ENCODE measurements at regions not wholly inside any gene's neighbourhood (a gene's known extent, or its start where the extent isn't known, plus 50 kb on each side); places are given as distances from the start of the nearest gene placed in this dataset.
"Not testable (repeated sequence)": the region's sequence is repeated elsewhere in the genome, so short reads cannot be mapped to it uniquely, and the experiment has no call there.

- CTCF ChIA-PET = no interaction called here
- Mint-ChIP-seq H3K27ac (no peak overlapping the region), H3K9me3 (ENCODE audit: low read depth) (peaks cover 4% of the 10 kb centered on the region), H3K27me3 (no peaks in the 10 kb centered on the region), H3K36me3 (no peaks in the 10 kb centered on the region), H3K4me1 (no peaks in the 10 kb centered on the region), H3K4me3 (no peak overlapping the region)
- ATAC-seq (no peak), DNase-seq (no peak)
Observed at GRCh38 chr16:64364016-64364415, 757.8 kb downstream of the CDH11 start.

DNA sequence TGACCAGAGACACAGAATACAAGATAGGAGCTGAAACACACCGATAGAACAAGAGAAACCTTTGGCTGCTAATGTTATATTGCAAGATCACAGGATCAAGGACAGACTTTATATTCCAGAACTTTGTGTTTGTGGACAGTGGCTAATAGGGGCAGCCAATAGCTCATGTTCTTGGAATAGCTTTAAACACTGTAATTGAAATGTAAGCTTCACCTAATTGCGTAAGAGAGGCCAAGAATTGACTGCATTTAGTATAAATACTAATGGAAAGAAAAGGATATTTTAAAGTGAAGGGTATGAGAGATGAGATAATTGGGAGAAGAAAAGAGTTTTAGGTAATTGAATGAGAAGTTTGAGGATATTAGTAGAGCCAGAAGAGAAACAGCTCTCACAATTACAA, 758.8 kb downstream of the CDH11 start:
- no peaks in the 10 kb centered on the region for H3K36me3 Mint-ChIP-seq
- H3K27me3 Mint-ChIP-seq = no peaks in the 10 kb centered on the region
- peaks cover 4% of the 10 kb centered on the region for H3K9me3 Mint-ChIP-seq (ENCODE audit: low read depth)
- H3K4me3 Mint-ChIP-seq = no peak overlapping the region
- DNase-seq (no peak), ATAC-seq (no peak)
- CTCF ChIA-PET = no interaction called here
- no peaks in the 10 kb centered on the region for H3K4me1 Mint-ChIP-seq
- H3K27ac Mint-ChIP-seq = no peak overlapping the region

GRCh38 chr16:64362193-64362592, 759.7 kb downstream of the CDH11 start:
- no peak for DNase-seq
- Mint-ChIP-seq H3K36me3 (no peaks in the 10 kb centered on the region), H3K4me3 (no peak overlapping the region), H3K27me3 (no peaks in the 10 kb centered on the region), H3K9me3 (ENCODE audit: low read depth) (peaks cover 4% of the 10 kb centered on the region), H3K4me1 (no peaks in the 10 kb centered on the region), H3K27ac (no peak overlapping the region)
- ATAC-seq = no peak
- CTCF ChIA-PET = no interaction called here

DNA sequence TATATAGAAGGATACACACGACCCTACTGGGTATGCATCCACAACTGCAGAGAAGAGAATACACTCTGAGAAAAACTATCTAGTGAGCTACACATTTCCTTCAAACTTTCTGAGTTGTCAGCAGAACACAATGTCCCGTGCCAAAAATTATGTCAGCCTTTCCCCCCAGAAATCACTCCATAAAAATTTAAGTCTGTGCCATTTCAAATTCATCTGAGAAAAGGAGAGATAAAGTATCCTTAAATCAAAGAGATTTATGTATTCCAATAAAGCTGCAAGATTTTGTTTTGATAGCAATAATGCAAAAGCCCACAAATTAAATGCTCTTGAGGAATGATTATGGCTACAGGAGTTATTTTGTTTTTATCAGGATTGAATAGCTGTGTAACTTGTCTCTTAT, 760.1 kb downstream of the CDH11 start:
- no peaks in the 10 kb centered on the region for H3K27me3 Mint-ChIP-seq
- DNase-seq (no peak), ATAC-seq (no peak)
- H3K4me3 Mint-ChIP-seq = no peak overlapping the region
- H3K36me3 Mint-ChIP-seq = no peaks in the 10 kb centered on the region
- no peaks in the 10 kb centered on the region for H3K4me1 Mint-ChIP-seq
- H3K9me3 Mint-ChIP-seq (ENCODE audit: low read depth) = peaks cover 4% of the 10 kb centered on the region
- CTCF ChIA-PET = no interaction called here
- H3K27ac Mint-ChIP-seq = no peak overlapping the region

- Mint-ChIP-seq H3K36me3 (no peaks in the 10 kb centered on the region), H3K9me3 (ENCODE audit: low read depth) (peaks cover 4% of the 10 kb centered on the region), H3K4me3 (no peak overlapping the region), H3K27me3 (no peaks in the 10 kb centered on the region), H3K4me1 (no peaks in the 10 kb centered on the region), H3K27ac (no peak overlapping the region)
- CTCF ChIA-PET = no interaction called here
- DNase-seq (no peak), ATAC-seq (no peak)
Observed at GRCh38 chr16:64358291-64358690, 763.6 kb downstream of the CDH11 start.

GRCh38 chr16:64356267-64356666, 765.6 kb downstream of the CDH11 start:
- ATAC-seq (no peak), DNase-seq (no peak)
- Mint-ChIP-seq H3K9me3 (ENCODE audit: low read depth) (peaks cover 7% of the 10 kb centered on the region), H3K27ac (no peak overlapping the region), H3K27me3 (no peaks in the 10 kb centered on the region), H3K4me3 (no peak overlapping the region), H3K36me3 (no peaks in the 10 kb centered on the region), H3K4me1 (no peaks in the 10 kb centered on the region)
- CTCF ChIA-PET = no interaction called here

DNA sequence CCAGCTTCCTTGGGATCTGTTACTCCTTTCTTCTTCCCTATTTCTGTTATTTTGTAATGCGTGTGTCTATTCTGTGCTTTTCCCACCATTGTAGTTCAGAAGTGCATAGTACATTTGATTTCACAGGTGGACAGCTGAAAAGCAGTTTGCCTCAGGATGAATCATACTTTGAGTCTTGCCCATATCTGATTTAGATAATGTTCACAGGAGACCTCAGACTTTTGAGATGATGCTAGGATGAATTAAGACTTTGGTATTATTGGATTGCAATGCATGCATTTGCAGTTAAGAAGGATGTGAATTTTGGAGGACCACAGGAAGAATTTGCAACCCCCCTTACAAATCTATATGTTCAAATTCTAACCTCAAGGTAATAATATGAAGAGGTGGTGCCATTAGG, 769.6 kb downstream of the CDH11 start:
- H3K9me3 Mint-ChIP-seq (ENCODE audit: low read depth) = peaks cover 11% of the 10 kb centered on the region
- no peak for ATAC-seq
- H3K4me1 Mint-ChIP-seq = no peaks in the 10 kb centered on the region
- CTCF ChIA-PET = no interaction called here
- no peak overlapping the region for H3K27ac Mint-ChIP-seq
- no peak for DNase-seq
- no peaks in the 10 kb centered on the region for H3K27me3 Mint-ChIP-seq
- H3K36me3 Mint-ChIP-seq = no peaks in the 10 kb centered on the region
- no peak overlapping the region for H3K4me3 Mint-ChIP-seq

DNA sequence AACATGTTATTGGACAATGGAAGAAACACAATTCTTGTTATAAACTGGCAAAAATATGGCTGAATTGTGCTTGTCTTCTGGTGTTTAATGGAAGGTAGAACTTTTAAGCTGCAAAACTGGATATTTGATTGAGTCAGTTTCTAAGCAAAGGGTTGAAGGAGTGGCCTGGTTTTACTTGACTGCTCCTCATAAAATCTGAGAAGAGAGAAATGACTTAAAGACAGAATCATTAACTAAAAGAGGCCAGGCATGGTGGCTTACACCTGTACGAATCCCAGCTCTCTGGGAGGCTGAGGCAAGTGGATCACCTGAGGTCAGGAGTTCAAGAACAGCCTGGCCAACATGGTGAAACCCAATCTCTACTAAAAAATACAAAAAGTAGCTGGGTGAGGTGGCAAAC, 770.7 kb downstream of the CDH11 start:
- no peak for ATAC-seq
- no peaks in the 10 kb centered on the region for H3K4me1 Mint-ChIP-seq

GRCh38 chr16:64346080-64346479, 775.8 kb downstream of the CDH11 start:
- Mint-ChIP-seq H3K27me3 (no peaks in the 10 kb centered on the region), H3K27ac (no peak overlapping the region), H3K9me3 (ENCODE audit: low read depth) (peaks cover 11% of the 10 kb centered on the region), H3K4me3 (no peak overlapping the region), H3K4me1 (no peaks in the 10 kb centered on the region), H3K36me3 (no peaks in the 10 kb centered on the region)
- DNase-seq (no peak), ATAC-seq (no peak)
- CTCF ChIA-PET = no interaction called here

More for the DNA sequence above, 770.7 kb downstream of the CDH11 start:
- Mint-ChIP-seq H3K9me3 (ENCODE audit: low read depth) (peaks cover 9% of the 10 kb centered on the region), H3K27me3 (no peaks in the 10 kb centered on the region), H3K36me3 (no peaks in the 10 kb centered on the region), H3K4me3 (no peak overlapping the region), H3K27ac (no peak overlapping the region)
- CTCF ChIA-PET = no interaction called here
- DNase-seq = no peak

DNA sequence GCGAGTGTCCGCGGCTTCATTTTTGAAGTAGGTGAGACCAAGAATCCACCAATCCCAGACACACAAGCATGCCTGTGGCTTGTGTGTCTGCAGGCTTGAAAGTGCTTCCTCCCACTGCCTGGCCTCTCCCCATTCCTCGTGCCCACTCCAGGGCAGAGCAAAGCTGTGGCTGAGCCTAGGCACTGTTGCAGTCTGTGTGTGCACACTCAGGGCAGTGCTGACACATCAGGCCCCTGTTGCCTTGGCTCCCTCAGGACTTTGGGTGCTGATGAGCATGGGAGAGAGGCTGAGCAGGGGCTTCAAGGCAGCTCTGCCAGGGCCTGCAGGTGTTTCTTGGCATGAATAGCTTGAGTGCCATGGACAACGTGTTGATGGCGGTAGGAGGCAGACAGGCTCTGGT, 776.7 kb downstream of the CDH11 start:
- DNase-seq (no peak), ATAC-seq (no peak)
- H3K4me3 Mint-ChIP-seq = no peak overlapping the region

DNA sequence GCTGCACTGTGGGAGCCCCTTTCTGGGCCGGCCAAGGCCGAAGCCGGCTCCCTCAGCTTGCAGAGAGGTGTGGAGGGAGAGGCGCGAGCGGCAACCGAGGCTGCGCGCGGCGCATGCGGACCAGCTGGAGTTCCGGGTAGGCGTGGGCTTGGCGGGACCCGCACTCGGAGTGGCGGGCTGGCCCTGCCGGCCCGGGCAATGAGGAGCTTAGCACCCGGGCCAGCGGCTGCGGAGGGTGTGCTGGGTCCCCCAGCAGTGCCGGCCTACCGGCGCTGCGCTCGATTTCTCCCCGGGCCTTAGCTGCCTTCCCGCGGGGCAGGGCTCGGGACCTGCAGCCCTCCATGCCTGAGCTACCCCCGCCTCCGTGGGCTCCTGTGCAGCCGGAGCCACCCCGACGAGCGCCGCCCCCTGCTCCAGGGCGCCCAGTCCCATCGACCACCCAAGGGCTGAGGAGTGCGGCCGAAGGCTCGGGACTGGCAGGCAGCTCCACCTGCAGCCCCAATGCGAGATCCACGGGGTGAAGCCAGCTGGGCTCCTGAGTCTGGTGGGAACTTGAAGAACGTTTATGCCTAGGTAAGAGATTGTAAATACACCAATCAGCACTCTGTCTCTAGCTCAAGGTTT, 777.9 kb downstream of the CDH11 start:
- DNase-seq, H3K4me3 Mint-ChIP-seq, CTCF ChIA-PET, H3K27me3 Mint-ChIP-seq, ATAC-seq, H3K4me1 Mint-ChIP-seq, H3K36me3 Mint-ChIP-seq, H3K27ac Mint-ChIP-seq: not testable (repeated sequence)
- peaks cover 12% of the 10 kb centered on the region for H3K9me3 Mint-ChIP-seq (ENCODE audit: low read depth)

More for the DNA sequence above, 776.7 kb downstream of the CDH11 start:
- Mint-ChIP-seq H3K36me3 (no peaks in the 10 kb centered on the region), H3K27ac (no peak overlapping the region), H3K4me1 (no peaks in the 10 kb centered on the region), H3K9me3 (ENCODE audit: low read depth) (peaks cover 11% of the 10 kb centered on the region), H3K27me3 (no peaks in the 10 kb centered on the region)
- CTCF ChIA-PET = no interaction called here

DNA sequence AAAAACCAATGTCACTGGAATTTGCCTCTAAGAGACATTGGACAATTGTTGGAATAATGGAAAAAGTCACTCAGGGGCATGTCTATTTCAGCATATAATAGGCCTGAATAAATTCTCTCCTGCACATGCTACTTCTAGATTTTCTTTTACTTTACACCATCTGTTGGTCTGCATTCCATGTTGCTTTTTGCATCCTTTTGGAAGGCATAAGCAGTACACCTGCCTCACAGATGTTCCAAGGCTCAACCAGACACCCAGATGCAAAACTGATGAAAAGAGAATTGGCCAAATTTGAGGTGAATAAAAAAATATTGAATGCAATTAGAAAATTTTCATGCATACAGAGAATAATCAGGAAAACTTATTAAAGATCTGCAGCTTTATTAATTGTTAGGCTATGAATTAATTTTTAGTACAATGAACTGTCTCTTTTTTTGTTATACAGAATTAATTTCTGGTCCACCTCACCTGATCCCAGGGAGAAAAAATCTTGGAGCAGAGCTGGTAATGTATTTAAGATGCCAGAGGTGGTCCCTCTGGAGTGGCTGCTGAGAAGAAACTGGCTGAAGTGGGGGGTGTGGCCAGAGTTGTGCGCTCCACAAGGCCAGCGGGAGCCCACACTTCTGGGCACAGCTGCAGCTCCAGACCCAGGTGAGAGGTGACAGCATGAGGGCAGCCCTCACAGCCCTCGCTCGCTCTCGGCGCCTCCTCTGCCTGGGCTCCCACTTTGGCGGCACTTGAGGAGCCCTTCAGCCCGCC, 778.6 kb downstream of the CDH11 start:
- no peaks in the 10 kb centered on the region for H3K27me3 Mint-ChIP-seq
- no peak overlapping the region for H3K4me3 Mint-ChIP-seq

GRCh38 chr16:64341336-64341735, 780.5 kb downstream of the CDH11 start:
- H3K4me3 Mint-ChIP-seq, H3K4me1 Mint-ChIP-seq, CTCF ChIA-PET, DNase-seq, ATAC-seq, H3K36me3 Mint-ChIP-seq, H3K27ac Mint-ChIP-seq, H3K27me3 Mint-ChIP-seq: not testable (repeated sequence)
- peaks cover 15% of the 10 kb centered on the region for H3K9me3 Mint-ChIP-seq (ENCODE audit: low read depth)

More for the DNA sequence above, 778.6 kb downstream of the CDH11 start:
- no peaks in the 10 kb centered on the region for H3K4me1 Mint-ChIP-seq
- no peak for ATAC-seq
- H3K36me3 Mint-ChIP-seq = no peaks in the 10 kb centered on the region
- H3K27ac Mint-ChIP-seq = no peak overlapping the region
- peaks cover 14% of the 10 kb centered on the region for H3K9me3 Mint-ChIP-seq (ENCODE audit: low read depth)
- DNase-seq = no peak
- CTCF ChIA-PET = no interaction called here

GRCh38 chr16:64339052-64339770, 782.7 kb downstream of the CDH11 start:
- H3K27me3 Mint-ChIP-seq = no peaks in the 10 kb centered on the region
- H3K9me3 Mint-ChIP-seq (ENCODE audit: low read depth) = peaks cover 12% of the 10 kb centered on the region
- ATAC-seq (no peak), DNase-seq (no peak)
- H3K4me3 Mint-ChIP-seq = no peak overlapping the region
- no peaks in the 10 kb centered on the region for H3K4me1 Mint-ChIP-seq
- no peaks in the 10 kb centered on the region for H3K36me3 Mint-ChIP-seq
- H3K27ac Mint-ChIP-seq = no peak overlapping the region
- CTCF ChIA-PET = no interaction called here
